Uterus (tissue), 2 donors: ENCODE measurements at regions not wholly inside any gene's neighbourhood (a gene's known extent, or its start where the extent isn't known, plus 50 kb on each side); places are given as distances from the start of the nearest gene placed in this dataset.

Experiments used
- CTCF ChIP-seq, 4 experiments: fragments of 200-600 bp in 2 of 4; fragments of 450-650 bp in 2 of 4; sonication (generic) in 2 of 4; IDR thresholded peaks; one replicate each; pipeline ENCODE4 v1.5.1; 2016 to 2019; ENCODE audit warnings: antibody characterized with exemption in 4 of 4, mild to moderate bottlenecking in 2 of 4, moderate library complexity in 1 of 4
- POLR2A ChIP-seq, 2 donors: fragments of 450-650 bp; IDR thresholded peaks; one replicate each; pipeline ENCODE4 v1.6.1; 2016; ENCODE audit warnings: antibody characterized with exemption in 2 of 2, mild to moderate bottlenecking in 1 of 2, moderate library complexity in 1 of 2

GRCh38 chr18:78830826-78831225, 148.8 kb upstream of the SALL3 start:
- TF ChIP-seq CTCF (IDR thresholded peaks at IDR 0.05) (no peak), POLR2A (IDR thresholded peaks at IDR 0.05) (no peak)
